Keratinocyte (primary cell): ENCODE measurements at regions not wholly inside any gene's neighbourhood (a gene's known extent, or its start where the extent isn't known, plus 50 kb on each side); places are given as distances from the start of the nearest gene placed in this dataset.

Experiments
- EZH2 ChIP-seq: IDR thresholded peaks from one replicate; pipeline ENCODE4 v1.6.1; 2012; ENCODE audit warnings: inconsistent platforms, mild to moderate bottlenecking, low read length, moderate library complexity
- TF ChIP-seq, protein P1 (sequence below), 3 experiments: IDR thresholded peaks in 1 of 3; conservative IDR thresholded peaks in 1 of 3; optimal IDR thresholded peaks in 1 of 3; 2 replicates in 2 of 3; 3 replicates in 1 of 3; pipeline versions ENCODE3 to v1.5.1; 2011; ENCODE audit warnings: low read length in 3 of 3, mild to moderate bottlenecking in 3 of 3, moderate library complexity in 2 of 3, control low read depth in 1 of 3, inconsistent platforms in 1 of 3; ENCODE audit not compliant: insufficient read depth in 2 of 3; ENCODE audit errors: extremely low read depth in 1 of 3

DNA sequence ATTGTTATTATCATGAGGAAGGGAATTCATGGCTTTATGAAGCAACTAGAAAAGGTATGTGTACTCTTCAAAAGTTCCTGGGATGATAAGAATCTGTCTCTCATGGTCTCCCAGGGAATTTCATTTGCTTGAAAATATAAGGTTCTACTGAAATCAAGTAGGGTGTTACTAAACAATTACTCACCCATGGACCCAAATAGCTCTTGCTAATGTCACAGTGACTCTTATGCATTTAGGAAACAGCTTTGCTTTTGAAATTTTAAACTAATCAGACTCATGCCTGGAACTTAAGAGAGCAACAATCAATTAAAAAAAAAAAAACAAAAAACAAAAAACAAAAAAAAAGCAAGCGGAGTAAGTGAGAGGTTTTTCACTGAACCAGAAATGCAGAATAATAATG is 1546.3 kb upstream of the TENM4 start:
- TF ChIP-seq, protein P1, sequence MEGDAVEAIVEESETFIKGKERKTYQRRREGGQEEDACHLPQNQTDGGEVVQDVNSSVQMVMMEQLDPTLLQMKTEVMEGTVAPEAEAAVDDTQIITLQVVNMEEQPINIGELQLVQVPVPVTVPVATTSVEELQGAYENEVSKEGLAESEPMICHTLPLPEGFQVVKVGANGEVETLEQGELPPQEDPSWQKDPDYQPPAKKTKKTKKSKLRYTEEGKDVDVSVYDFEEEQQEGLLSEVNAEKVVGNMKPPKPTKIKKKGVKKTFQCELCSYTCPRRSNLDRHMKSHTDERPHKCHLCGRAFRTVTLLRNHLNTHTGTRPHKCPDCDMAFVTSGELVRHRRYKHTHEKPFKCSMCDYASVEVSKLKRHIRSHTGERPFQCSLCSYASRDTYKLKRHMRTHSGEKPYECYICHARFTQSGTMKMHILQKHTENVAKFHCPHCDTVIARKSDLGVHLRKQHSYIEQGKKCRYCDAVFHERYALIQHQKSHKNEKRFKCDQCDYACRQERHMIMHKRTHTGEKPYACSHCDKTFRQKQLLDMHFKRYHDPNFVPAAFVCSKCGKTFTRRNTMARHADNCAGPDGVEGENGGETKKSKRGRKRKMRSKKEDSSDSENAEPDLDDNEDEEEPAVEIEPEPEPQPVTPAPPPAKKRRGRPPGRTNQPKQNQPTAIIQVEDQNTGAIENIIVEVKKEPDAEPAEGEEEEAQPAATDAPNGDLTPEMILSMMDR (optimal IDR thresholded peaks at IDR 0.05 in 1 of 3, IDR thresholded peaks at IDR 0.05 in 1 of 3, conservative IDR thresholded peaks at IDR 0.05 in 1 of 3; ENCODE audit: extremely low read depth in 1 of 3, insufficient read depth in 2 of 3, low read length in 3 of 3): no peak
- no peak for TF ChIP-seq EZH2
